HG02973 (cell line): ENCODE measurements at regions not wholly inside any gene's neighbourhood (a gene's known extent, or its start where the extent isn't known, plus 50 kb on each side); places are given as distances from the start of the nearest gene placed in this dataset.
"Not testable (repeated sequence)": the region's sequence is repeated elsewhere in the genome, so short reads cannot be mapped to it uniquely, and the experiment has no call there.

Source experiments
- ATAC-seq: cut with Tn5 transposase; IDR thresholded peaks from one replicate; pipeline ENCODE4 v1.9.1; 2021; ENCODE audit warnings: moderate library complexity; ENCODE audit not compliant: unreplicated experiment

GRCh38 chr10:131577786-131578471 is 266.4 kb upstream of the TCERG1L start:
- no peak for ATAC-seq

DNA sequence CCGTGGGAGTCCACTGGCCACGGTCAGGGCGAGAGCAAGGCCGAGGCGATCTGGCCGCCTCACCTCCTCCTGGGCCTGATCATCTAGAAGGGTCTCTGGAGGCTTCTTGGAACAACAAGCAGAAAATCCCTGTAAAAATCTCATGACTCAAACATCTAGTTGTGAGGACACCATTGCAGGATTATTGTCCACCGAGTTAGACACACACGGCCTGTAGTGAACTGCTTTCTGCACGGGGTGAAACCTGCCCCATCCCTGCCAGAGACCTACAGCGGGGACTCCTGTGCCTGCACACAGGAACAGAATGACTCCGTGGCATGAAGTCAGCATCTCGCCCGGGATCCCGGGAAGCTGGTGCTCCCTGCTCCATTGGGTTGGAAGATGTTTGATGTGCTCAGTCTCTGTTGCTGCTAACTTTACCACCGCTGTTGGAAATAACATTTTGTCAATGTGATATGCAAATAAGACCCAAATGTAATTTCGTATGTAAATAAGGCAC is 267.0 kb upstream of the TCERG1L start:
- no peak for ATAC-seq

DNA sequence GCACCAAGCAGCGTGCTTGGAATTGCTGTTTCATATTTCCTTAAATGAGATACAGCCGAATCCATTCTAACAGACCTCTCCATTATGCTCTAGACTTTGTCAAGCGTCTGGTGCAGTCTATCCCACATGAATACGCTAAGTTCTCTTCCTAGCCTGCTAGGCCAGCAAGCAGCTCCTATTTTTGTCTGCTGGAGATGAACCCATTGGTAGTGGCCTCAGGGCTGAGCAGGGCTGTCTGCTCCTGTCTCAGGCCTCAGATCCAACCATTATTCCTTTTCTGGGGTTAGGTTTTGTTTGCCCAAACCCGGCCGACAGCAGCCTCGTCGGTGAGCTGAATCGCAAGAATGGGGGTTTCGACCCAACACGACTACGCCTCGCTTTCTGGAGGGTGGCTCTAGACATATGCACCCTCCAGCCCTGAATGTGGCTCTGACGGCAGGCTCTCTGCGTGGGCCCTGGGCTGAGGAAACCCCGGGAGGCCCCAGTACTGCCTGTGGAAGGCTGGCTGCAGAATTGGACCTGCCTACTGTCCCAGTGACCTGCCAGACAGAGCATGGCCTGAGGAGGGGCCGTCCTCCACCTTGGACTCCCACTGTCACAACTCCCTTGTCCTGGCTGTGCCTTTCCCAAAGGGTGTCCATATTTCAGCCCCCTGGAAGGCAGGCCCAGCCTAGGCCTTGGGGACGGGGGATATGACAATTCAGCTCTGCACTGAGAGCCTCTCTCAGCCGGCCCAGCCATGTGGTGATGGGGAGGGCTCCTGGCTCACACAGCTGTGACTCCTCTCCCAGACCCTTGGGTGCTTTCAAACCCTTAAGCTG is 267.9 kb upstream of the TCERG1L start:
- no peak for ATAC-seq

DNA sequence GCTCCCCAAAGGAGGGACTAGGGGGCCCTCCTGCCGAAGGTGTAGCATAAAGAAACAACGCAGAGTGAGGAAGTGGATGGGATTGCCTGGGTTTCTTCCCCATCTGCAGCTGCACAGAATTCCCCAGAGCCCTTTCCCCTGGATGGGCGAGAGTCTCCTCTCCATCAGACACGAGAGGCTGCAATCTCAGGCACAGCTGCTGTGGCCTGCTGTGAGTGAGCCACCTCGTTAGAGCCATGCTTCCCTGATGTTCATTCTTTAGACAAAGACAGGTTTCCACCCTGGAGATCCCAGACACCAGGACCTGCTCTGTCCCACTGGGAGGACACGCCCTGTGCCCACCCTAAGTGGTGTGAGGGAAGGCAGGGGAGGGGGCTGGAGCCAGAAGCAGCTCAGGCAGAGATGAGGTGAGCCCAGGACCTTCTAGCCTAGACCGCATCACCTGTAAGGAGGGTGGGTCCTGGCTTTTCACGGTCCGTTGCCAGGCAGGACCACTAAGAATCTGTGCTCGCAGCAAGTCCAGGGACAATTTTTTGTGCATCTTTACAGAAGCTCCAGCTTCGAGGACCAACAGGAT is 268.6 kb upstream of the TCERG1L start:
- ATAC-seq, result no peak

GRCh38 chr10:131580674-131581073 is 269.2 kb upstream of the TCERG1L start:
- no peak for ATAC-seq

DNA sequence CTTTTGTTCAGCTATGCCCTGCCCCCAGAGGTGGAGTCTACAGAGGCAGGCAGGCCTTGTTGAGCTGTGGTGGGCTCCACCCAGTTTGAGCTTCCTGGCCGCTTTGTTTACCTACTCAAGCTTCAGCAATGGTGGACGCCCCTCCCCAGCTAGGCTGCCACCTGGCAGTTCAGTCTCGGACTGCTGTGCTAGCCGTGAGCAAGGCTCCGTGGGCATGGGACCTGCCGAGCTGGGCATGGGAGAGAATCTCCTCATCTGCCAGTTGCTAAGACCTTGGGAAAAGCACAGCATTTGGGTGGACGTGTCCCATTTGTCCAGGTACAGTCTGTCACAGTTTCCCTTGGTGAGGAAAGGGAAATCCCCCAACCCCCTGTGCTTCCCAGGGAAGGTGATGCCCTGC is 270.0 kb upstream of the TCERG1L start:
- not testable (repeated sequence) for ATAC-seq

DNA sequence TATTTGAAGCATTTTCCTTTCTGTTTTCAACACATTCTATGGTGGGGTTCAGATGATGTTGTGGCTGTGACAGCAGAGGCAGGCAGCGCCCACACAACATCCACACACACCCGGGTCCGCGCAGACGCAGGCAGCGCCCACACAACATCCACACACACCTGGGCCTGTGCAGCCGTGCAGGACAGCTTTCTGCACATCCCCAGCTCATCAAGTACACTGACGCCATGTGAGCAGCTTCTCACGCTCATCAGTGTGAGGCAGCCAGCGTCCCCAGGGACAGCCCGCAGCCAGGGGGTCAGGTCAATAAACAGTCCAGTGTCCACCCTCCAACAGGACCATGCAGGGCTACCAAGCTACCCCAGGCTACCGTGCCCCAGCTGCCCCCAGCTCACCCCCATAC is 272.8 kb upstream of the TCERG1L start:
- no peak for ATAC-seq

DNA sequence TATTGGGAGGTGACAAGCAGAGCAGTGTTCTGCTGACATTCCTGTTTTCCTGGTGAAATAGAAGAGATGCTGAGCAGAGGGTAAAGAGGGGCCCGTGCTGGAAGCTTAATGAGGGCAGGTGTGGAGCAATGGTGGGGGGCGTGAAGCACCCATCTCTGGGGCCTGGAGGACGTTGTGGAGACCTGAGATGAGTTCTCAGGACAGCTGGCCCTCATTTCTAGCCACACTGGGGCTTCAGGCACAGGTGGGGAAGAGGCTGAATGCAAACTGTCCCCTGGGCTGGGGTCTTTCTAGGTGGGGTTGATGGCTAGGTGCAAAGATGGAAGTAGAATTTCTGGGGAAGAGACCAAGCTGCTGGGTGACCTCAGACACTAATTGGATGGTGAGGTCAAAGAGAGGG is 274.2 kb upstream of the TCERG1L start:
- ATAC-seq, result no peak

DNA sequence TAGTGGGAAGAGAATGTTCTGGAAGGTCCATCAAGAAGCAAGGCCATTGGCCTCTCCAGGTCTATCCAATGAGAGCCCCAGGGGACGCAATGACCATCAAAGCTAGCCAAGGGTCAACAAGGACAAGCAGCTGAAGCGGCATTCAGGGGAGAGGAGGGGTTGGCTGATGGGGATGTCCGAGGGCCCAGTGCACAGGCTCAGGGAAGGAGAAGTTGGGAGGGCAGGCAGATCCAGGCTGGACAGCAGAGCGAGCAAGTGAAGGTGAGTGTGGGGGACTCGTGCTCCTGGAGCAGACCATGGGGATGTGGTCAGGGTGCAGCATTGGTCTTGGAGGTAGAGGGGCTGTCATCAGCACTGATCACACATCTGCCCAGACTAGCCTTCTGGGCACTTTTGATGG is 275.4 kb upstream of the TCERG1L start:
- no peak for ATAC-seq

DNA sequence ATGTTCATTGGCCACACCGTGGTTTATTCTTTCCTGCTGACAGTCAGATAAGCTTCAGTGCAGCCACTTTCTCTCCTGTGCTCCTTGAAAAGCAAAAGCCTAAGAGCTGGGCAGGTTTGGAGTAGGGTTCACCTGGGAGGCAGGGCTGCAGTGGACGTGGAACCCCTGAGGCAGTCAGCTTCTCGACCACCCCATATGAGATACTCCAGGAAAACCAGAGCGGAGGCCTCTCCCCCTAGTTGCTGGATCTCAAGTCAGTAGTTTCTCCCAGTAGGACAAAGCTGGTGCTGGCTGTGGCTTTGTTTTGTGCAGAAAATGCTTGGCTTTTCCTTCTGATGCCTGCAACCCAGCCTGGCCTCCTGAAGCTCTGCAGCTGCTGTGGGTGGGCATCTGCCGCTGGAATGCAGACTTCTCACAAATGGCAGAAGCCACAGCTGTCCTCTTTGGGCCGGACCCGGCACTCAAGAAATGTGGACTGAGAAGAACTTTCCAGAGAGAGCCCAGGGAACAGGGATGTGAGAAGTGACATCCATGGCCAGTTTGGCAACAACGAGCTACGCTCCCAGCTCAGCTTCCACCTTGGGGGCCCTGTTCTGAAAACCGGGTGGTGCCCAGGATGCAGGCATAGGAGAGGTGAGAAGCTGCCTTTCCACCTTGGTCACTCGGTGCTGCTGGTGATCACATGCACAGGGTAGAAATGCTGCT is 276.6 kb upstream of the TCERG1L start:
- ATAC-seq, result no peak

DNA sequence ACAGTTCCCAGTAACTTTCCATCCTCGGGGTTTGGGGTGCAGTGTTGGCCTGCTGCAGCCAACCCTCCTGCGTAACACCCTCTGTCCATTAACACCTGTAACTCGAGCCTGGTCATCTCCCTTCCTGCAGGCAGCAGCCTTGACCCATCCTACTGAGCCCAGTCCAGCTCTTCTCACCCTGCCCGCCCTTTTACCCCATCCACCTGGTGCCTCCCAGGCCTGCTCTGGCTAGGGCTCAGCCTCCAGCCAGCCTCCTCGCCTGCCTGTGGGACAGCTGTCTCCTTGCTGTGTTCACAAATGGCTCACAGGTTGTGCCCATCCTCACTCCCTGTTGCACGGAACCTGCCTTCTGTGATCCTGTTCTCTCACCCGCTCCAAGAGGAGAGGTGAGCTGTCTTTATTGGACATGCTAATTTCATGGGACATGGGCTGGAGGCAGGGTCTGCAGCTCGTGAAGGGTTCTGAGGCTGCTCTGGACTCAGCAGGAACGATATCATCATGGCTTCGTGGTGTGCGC is 277.2 kb upstream of the TCERG1L start:
- ATAC-seq, result no peak

GRCh38 chr10:131590567-131590966 is 279.0 kb upstream of the TCERG1L start:
- ATAC-seq, result no peak

DNA sequence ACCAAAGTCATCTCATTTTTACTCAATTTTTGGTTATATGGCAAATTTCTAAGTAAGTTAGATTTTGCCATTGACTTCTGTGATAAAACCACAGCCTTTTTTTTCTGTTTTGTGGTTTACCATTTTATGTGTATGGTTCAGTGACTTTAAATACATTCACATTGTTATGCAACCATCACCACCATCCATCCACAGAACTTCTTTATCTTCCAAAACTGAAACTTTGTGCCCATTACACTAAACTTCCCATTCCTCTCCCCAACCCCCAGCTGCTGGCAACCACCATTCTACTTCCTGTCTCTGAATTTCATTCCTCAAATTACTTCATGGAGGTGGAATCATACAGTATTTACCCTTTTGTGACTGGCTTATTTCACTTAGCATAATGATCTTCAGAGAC is 280.4 kb upstream of the TCERG1L start:
- ATAC-seq, result no peak

DNA sequence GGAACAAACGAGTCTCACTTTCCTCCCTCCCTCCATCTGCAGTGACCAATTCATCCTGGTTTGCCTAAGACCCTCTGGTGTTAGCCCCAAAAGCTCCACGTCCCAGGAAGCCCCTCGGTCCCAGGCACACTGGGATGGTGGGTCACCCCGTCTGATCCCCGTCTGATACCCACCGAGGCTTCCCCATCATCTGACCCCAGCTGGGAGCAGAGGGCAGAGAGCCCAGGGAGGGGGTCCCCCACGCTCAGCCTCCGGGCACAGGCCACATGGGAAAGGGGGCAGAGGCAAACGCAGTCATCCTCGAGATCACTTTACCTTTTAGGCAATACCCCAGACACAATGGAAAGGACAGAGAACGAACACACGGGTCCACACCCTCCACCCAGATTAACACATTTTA is 291.6 kb upstream of the PPP2R2D start:
- no peak for ATAC-seq

- no peak for ATAC-seq
These were observed 285.7 kb upstream of the PPP2R2D start for GRCh38 chr10:131615150-131615549.

GRCh38 chr10:131616040-131616439 is 284.8 kb upstream of the PPP2R2D start:
- no peak for ATAC-seq

DNA sequence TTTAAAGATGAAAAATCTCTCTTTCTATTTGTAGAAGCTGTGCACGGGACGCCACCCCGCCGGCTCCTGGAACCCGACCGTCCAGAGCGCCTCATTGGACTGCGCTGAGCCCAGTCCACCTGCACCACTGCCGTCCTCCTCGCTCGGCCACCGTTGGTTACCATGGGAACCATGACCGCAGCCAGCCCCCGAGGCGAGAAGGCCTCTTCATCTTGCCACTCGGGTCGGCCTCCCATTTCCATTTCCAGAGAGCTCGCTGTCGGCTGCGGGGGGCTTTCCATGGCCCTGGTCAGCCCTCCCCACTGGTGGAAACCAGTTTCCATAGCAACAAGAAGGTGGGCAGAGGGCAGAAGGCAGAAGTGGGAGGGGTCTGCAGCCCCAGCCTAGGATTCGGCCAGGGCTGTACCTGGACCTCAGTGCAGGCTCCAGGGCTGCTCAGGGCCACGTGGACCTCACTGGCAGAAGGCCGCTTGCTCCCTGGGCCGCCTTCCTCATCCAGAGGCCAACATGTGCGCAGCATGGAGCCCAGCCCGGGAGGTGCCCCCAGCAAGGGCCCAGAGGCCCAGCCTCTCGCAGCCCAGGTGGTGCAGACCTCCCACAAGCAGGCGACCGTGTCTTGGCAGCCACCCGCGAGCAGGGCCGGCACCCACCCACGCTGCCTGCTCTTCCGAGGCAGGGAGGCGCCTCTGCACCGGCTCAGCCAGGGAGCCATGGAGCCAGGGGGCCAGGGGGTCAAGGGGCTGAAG is 283.5 kb upstream of the PPP2R2D start:
- no peak for ATAC-seq

DNA sequence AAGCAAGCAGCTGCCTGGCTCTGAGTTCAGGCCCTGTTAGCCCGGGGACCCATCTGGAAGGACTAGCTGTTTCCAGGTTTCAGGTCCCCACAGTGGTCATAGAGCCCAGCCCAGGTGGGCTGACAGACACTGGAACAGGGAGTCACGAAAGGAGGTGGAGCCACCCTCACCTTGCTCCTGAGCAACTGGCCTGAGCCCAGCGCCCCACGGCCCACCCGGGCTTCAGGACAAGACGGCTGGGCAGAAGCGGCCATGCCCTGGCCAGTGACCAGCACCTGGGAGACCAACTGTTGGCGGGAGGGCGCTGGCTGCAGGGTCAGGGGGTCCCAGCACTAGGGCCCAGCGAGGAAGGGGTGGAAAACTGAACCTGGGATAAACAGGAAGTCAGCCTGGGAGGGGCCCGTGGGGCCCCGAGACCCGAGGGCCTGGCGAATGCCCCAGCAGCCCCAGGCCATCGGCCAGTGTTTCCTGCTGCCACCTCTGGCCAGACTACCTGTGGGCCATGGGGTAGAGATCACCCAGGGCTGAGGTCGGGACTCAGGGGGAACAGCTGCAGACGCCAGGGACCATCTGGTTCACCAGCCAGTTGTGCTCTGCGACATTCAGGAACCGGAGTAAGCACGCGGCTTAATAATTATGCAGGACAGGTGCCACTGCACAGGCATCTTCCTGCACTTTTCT is 282.1 kb upstream of the PPP2R2D start:
- ATAC-seq, result no peak

DNA sequence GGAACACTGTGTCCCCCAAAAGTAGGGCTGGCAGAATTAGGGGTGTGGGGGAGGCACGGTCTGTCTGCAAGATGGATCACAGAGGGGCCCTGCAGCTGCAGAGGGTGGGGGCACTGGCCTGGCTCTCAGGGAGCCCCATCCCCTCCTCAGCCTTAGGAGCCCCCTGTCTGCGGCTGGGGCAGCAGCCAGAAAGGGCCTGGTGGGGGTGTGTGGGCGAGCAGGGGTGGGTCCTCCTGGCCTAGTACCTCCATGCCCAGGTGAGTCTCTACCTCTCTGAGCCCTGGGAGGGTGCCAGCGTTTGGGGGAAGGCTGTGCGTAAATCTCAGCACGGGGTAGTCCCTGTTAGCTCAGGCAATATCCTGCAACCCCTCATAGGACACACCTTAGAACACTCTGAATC is 280.5 kb upstream of the PPP2R2D start:
- ATAC-seq, result no peak

DNA sequence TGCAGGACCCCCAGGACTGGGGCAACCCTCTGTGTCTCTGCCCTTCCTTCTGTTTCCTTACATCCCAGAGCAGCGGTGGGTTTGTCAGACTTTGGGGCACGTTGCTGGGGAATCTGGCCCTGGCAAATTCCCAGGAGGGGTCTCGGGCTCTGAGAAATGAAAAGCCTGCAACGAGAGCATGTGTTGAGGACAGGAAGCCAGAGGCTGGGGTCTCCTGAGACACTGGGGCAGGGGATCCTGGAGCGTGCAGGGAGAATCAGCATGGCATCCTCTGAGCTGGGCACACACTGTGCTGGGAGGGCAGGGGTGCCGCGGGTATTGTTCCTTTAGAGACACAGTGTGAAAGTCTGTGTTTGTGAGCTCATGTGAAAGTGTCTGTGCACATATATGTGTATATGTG is 279.9 kb upstream of the PPP2R2D start:
- ATAC-seq, result no peak
